GM12865 (cell line): ENCODE measurements at regions not wholly inside any gene's neighbourhood (a gene's known extent, or its start where the extent isn't known, plus 50 kb on each side); places are given as distances from the start of the nearest gene placed in this dataset.
"Not testable (repeated sequence)": the region's sequence is repeated elsewhere in the genome, so short reads cannot be mapped to it uniquely, and the experiment has no call there.

ENCODE experiments used
- DNase-seq: peaks from one replicate; pipeline ENCODE4 v3.0.0; 2010; ENCODE audit warnings: low read depth
- H3K4me3 ChIP-seq: 2 replicates; pipeline ENCODE4 v1.5.1; 2011; ENCODE audit warnings: mild to moderate bottlenecking, low read depth, low read length, control low read depth
- CTCF ChIP-seq: IDR thresholded peaks from 2 replicates; pipeline ENCODE4 v1.5.1; 2011; ENCODE audit warnings: low read length, control low read depth, low read depth, inconsistent platforms; ENCODE audit not compliant: insufficient read depth; ENCODE audit errors: missing control alignments

DNA sequence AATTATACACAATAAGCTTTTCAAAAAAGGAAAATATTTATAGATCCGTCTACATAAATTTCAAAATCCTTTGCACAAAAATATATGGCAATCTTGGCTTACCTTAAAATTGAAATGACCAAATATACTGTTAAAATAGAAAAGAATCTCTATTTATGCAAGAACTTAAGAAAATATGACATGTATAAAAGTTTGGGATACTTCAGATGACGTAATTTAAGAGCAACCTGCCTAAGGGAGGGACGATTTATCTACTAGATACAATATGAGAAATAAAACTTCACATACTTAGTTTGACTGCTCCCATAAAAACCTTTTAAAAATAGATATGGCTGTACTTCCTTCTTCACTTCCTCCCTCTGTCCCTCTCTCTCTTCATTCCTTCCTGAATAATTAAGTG lies 587.3 kb upstream of the SPRY2 start:
- no peak overlapping the region for H3K4me3 ChIP-seq
- TF ChIP-seq CTCF, result no peak
- no peak for DNase-seq

GRCh38 chr13:80926024-80926423 lies 585.1 kb upstream of the SPRY2 start:
- DNase-seq, H3K4me3 ChIP-seq: not testable (repeated sequence)

DNA sequence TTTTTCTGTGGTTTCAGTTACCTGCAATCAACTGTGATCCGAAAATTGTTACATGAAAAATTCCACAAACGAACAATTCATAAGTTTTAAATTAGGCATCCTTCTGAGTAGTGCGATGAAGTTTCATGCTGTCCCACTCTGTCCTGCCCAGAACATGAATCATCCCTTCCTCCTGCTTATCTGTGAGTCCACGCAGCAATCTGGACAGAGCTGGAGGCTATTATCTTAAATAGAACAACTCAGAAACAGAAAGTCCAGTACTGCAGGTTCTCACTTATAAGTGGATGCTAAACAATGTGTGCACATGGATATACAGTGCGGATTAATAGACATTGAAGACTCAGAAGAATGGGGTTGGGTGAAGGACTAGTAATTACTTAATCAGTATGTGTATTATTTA lies 583.7 kb upstream of the SPRY2 start:
- TF ChIP-seq CTCF, result no peak
- no peak for DNase-seq
- no peak overlapping the region for H3K4me3 ChIP-seq

GRCh38 chr13:80923907-80924306 lies 583.0 kb upstream of the SPRY2 start:
- DNase-seq, result no peak
- TF ChIP-seq CTCF, result no peak

GRCh38 chr13:80921971-80922370 lies 581.0 kb upstream of the SPRY2 start:
- no peak for TF ChIP-seq CTCF
- DNase-seq, result no peak
- H3K4me3 ChIP-seq, result no peak overlapping the region

More at GRCh38 chr13:80923907-80924306, 583.0 kb upstream of the SPRY2 start:
- no peak overlapping the region for H3K4me3 ChIP-seq

DNA sequence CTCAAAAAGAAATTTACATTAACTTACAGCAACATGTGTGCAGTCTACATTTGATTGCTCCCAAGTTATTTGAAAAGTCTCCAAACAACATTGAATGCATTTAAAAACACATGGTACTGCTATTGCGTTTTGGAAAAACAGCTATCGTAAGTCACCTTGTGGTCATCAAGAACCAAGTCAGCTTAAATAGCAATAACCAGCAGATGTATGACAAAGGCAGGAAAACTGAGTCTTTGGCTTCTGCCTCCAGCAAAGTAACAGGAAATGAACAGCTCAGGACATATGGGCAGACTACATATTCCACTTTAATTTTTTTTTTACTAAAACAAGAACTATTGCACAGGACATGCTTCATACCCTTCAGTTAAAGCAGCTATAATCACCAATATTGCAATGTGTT lies 580.6 kb upstream of the SPRY2 start:
- no peak overlapping the region for H3K4me3 ChIP-seq
- no peak for DNase-seq
- no peak for TF ChIP-seq CTCF

- DNase-seq, result no peak
- H3K4me3 ChIP-seq, result no peak overlapping the region
- no peak for TF ChIP-seq CTCF
These were observed 565.9 kb upstream of the SPRY2 start for GRCh38 chr13:80906860-80907259.

GRCh38 chr13:80904386-80904785 lies 563.5 kb upstream of the SPRY2 start:
- H3K4me3 ChIP-seq, result no peak overlapping the region
- DNase-seq, result no peak
- TF ChIP-seq CTCF, result no peak
